Psoas muscle (tissue), 7 donors: ENCODE measurements at regions not wholly inside any gene's neighbourhood (a gene's known extent, or its start where the extent isn't known, plus 50 kb on each side); places are given as distances from the start of the nearest gene placed in this dataset.

Experiments used
- ATAC-seq, 4 donors: fragments of 200-7000 bp; cut with Tn5 transposase; one replicate each; pipeline ENCODE4 v1.9.1; 2020; ENCODE audit warnings: moderate library complexity in 3 of 4, mild to moderate bottlenecking in 2 of 4
- DNase-seq, 2 donors: peaks; one replicate each; pipeline ENCODE4 v3.0.0-alpha.2; 2020
- H3K27ac ChIP-seq: fragments of 200-600 bp; one replicate; pipeline ENCODE4 v1.8.0; 2022
- H3K27me3 ChIP-seq, 3 donors: fragments of 200-600 bp in 1 of 3; one replicate each; pipeline versions ENCODE4 v1.6.1 to v1.8.0; 2013 to 2022; ENCODE audit warnings: low read length in 2 of 3, mild to moderate bottlenecking in 2 of 3, moderate library complexity in 1 of 3; ENCODE audit not compliant: insufficient read depth in 3 of 3
- H3K36me3 ChIP-seq, 2 donors: fragments of 200-600 bp in 1 of 2; one replicate each; pipeline versions ENCODE4 v1.6.1 to v1.8.0; 2013 to 2022; ENCODE audit warnings: low read depth in 1 of 2, mild to moderate bottlenecking in 1 of 2, moderate library complexity in 1 of 2; ENCODE audit not compliant: insufficient read depth in 1 of 2
- H3K4me1 ChIP-seq: fragments of 200-600 bp; one replicate; pipeline ENCODE4 v1.8.0; 2022
- H3K4me3 ChIP-seq: fragments of 200-600 bp; one replicate; pipeline ENCODE4 v1.8.0; 2022; ENCODE audit warnings: mild to moderate bottlenecking
- H3K9me3 ChIP-seq: fragments of 200-600 bp; one replicate; pipeline ENCODE4 v1.8.0; 2022
- WGBS, 3 donors: extraction: QIAGEN DNeasy Blood & Tissue Kit; methylation state at CpG; one replicate each; pipeline versions ENCODE4 v1.1.6 to v1.1.7; 2013; 5-methylcytosine and 5-hydroxymethylcytosine counted together
- intact Hi-C, 2 donors: fragments of 100-400 bp; cut with DNase I; formaldehyde crosslinking; loops; one replicate each; pipeline versions ENCODE4 v1.11.0 to v1.14.2; 2022
- TF ChIP-seq, protein P1 (sequence below): fragments of 200-600 bp; IDR thresholded peaks from one replicate; pipeline ENCODE4 v1.8.0; 2022; ENCODE audit warnings: antibody characterized with exemption
- donor health status: healthy with polysubstance abuse.
- donor health status: DM: no; HTN: no; CAD: no; lungs with moderate emphysema.
- donor health status: Bipolar disorder and iron deficiency.
- donor health status: healthy.
- donor health status: DM: yes; HTN: yes; CAD: no.
- donor health status: DM: no; HTN: no; CAD: no.
- donor health status: DM: yes; HTN: yes; CAD: no.

DNA sequence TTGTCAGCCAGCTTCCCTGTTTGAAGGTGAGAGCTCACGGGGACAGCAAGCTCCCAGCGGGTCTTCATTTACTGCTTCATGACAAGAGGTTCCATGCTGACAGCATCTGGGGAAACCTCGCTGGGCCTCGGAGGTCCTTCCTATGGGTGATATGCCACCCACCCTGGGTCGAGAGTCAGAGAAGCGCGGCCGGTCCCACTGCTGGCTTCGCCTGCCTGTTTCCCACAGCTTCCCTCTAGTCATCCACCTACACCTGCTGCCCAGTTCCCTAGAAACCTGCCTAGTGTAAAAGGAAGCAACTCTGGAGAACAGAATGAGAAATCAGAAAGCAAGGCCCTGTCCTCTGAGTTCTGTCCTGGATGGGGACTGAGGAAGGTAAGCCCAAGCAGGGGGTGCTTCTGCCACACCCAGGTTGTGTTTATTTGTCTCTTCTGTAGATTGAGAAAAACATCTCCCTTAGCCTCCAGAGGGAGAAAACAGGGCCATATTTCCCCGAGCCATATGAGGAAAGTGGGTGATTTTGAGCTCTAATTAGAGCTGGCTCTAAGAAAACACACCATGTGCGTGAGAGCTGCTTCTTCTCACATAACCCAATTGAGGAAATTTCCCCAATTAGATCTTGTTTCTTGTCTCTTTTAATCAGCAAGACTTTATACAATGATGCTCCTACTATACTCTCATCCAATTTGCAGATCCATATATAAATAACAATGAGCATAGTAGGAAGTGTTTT lies 504.3 kb downstream of the IRS2 start:
- peak in 1 of 2 donors; percentile 60 for DNase-seq
- intact Hi-C loops: no loop called here
- H3K27ac ChIP-seq: peak overlapping the region; percentile 69
- H3K36me3 ChIP-seq: no peaks in the 10 kb centered on the region
- H3K27me3 ChIP-seq: no peaks in the 10 kb centered on the region
- peak overlapping the region; percentile 18 for H3K4me3 ChIP-seq
- ATAC-seq: peak in 2 of 4 donors; percentile 14 to 47
- no peaks in the 10 kb centered on the region for H3K9me3 ChIP-seq
- H3K4me1 ChIP-seq: no peaks in the 10 kb centered on the region
- TF ChIP-seq, protein P1, sequence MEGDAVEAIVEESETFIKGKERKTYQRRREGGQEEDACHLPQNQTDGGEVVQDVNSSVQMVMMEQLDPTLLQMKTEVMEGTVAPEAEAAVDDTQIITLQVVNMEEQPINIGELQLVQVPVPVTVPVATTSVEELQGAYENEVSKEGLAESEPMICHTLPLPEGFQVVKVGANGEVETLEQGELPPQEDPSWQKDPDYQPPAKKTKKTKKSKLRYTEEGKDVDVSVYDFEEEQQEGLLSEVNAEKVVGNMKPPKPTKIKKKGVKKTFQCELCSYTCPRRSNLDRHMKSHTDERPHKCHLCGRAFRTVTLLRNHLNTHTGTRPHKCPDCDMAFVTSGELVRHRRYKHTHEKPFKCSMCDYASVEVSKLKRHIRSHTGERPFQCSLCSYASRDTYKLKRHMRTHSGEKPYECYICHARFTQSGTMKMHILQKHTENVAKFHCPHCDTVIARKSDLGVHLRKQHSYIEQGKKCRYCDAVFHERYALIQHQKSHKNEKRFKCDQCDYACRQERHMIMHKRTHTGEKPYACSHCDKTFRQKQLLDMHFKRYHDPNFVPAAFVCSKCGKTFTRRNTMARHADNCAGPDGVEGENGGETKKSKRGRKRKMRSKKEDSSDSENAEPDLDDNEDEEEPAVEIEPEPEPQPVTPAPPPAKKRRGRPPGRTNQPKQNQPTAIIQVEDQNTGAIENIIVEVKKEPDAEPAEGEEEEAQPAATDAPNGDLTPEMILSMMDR: no peak
- WGBS, 3 donors: 62 to 80% (median 65%) methylated on average over 11 of the region's 11 CpGs

DNA sequence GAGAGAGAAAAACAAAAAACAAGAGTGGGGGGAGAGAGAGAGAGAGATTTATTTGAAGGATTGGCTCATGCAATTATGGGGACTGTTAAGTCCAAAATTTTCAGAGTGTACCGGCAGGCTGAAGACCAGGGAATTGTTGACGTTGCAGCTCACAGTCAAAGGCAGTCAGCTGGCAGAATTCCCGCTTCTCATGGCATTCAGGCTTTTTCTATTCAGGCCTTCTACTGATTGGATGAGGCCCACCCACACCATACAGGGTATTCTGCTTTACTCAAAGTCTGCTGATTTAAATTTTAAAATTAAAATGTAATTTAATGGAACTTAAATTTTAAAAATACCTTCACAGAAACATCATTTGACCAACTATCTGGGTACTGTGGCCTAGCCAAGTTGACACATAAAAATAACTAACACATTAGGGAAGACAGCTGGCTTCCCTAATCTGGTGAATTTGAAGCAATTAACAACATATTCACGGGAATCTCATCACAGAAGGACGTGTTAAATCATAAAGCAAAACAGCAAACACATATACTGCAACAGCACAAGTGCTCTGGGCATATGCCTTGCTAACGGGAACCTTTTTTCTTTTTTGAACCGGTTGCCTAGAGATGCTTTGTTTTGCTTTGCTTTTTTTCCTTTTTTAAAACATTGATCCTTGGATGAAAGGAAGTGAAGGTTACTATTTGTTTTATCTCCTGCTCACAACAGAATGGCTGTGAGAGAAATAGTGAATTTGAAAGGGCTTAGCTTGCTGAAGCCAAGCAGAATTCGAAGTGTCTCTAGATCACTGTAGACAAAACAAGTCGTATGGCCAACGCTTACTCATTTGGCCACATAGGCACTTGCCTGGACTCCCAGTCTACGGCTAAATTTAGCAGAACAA lies 505.1 kb downstream of the IRS2 start:
- H3K36me3 ChIP-seq: no peaks in the 10 kb centered on the region
- WGBS, 3 donors: 52 to 58% (median 52%) methylated on average over 11 of the region's 11 CpGs
- H3K4me3 ChIP-seq: peak overlapping the region; percentile 18
- no peak for DNase-seq
- intact Hi-C loops: no loop called here
- TF ChIP-seq, protein P1: no peak
- no peaks in the 10 kb centered on the region for H3K4me1 ChIP-seq
- ATAC-seq: peak; percentile 79 to 94 (median 91)
- H3K9me3 ChIP-seq: no peaks in the 10 kb centered on the region
- peak overlapping the region; percentile 69 for H3K27ac ChIP-seq
- no peaks in the 10 kb centered on the region for H3K27me3 ChIP-seq

DNA sequence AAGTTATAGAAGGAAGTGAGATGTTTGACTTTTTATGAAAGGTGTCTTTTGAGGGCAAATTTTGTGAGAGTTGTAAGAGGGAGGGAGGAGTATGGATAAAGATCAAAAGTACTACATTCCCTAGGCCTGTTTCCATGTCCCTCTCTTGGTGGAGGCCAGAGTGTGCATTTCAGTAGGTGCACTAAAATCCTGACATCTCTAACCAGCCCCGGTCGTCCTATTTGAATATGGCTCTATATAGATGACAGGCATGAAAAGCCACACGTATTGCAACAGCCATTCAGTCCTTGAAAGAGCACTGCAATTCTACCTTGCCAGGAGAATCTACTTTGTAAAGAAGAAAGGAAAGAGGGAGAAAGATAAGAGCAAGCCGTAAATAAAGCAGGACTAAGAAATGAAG lies 510.1 kb downstream of the IRS2 start:
- ATAC-seq (no peak), DNase-seq (no peak)
- 80 to 83% (median 82%) methylated on average over 4 of the region's 4 CpGs for WGBS, 3 donors
- TF ChIP-seq, protein P1: no peak
- Histone ChIP-seq H3K4me1 (no peaks in the 10 kb centered on the region), H3K27me3 (no peaks in the 10 kb centered on the region), H3K4me3 (no peak overlapping the region), H3K9me3 (no peaks in the 10 kb centered on the region), H3K36me3 (no peaks in the 10 kb centered on the region), H3K27ac (no peak overlapping the region)
- intact Hi-C loops: no loop called here

DNA sequence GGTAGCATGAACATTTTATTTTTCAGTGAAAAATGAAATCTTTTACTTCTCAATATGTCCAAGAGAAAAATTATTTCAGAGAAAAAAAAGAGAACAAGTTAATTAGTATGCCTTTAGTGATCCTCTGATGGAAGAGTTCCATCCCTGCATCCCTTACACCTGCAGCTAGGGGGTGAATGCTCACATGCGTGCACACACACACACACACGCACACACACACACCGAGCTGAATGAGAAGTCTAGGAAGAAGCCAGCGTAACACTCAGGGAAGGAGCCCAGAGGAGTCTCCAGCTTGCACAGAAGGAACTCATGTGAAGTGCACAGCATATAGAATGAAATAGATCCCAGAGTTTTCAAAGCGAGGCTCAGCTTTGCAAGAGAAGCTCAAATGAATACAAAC lies 510.5 kb downstream of the IRS2 start:
- TF ChIP-seq, protein P1: no peak
- H3K27me3 ChIP-seq: no peaks in the 10 kb centered on the region
- no peak overlapping the region for H3K4me3 ChIP-seq
- peak in 1 of 2 donors; percentile 52 for DNase-seq
- no peak for ATAC-seq
- 56 to 78% (median 69%) methylated on average over 5 of the region's 5 CpGs for WGBS, 3 donors
- H3K4me1 ChIP-seq: no peaks in the 10 kb centered on the region
- H3K9me3 ChIP-seq: no peaks in the 10 kb centered on the region
- H3K36me3 ChIP-seq: no peaks in the 10 kb centered on the region
- H3K27ac ChIP-seq: no peak overlapping the region
- intact Hi-C loops: no loop called here
